ENCODE measurements at regions not wholly inside any gene's neighbourhood (a gene's known extent, or its start where the extent isn't known, plus 50 kb on each side); places are given as distances from the start of the nearest gene placed in this dataset.

DNA sequence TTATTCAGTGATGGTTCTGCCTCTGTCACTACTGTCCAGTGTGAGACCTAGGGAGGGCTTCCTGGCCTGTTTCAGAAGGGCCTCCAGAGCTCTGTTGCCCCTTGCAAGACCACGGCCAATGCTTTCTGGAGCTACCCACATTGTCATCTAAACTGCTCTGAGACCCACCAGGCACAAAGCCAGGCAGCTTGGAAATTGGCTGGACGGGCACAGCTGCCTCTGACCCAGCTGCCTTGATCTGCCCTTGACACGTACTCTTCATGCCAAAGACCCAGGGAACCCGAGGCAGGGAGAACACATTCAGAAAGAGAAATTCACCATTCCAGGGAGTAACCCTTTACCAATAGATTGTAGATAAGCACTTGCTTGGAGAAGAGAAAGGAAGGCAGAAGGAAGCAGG is 183.7 kb upstream of the SIX2 start:
- TF ChIP-seq POLR2A (IDR thresholded peaks at IDR 0.05) = no peak
- TF ChIP-seq, protein P1, sequence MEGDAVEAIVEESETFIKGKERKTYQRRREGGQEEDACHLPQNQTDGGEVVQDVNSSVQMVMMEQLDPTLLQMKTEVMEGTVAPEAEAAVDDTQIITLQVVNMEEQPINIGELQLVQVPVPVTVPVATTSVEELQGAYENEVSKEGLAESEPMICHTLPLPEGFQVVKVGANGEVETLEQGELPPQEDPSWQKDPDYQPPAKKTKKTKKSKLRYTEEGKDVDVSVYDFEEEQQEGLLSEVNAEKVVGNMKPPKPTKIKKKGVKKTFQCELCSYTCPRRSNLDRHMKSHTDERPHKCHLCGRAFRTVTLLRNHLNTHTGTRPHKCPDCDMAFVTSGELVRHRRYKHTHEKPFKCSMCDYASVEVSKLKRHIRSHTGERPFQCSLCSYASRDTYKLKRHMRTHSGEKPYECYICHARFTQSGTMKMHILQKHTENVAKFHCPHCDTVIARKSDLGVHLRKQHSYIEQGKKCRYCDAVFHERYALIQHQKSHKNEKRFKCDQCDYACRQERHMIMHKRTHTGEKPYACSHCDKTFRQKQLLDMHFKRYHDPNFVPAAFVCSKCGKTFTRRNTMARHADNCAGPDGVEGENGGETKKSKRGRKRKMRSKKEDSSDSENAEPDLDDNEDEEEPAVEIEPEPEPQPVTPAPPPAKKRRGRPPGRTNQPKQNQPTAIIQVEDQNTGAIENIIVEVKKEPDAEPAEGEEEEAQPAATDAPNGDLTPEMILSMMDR (IDR thresholded peaks at IDR 0.05) = no peak

Measured in testis (tissue), 2 donors.